DND-41 (cell line): ENCODE measurements at regions not wholly inside any gene's neighbourhood (a gene's known extent, or its start where the extent isn't known, plus 50 kb on each side); places are given as distances from the start of the nearest gene placed in this dataset.

Source experiments
- ATAC-seq: fragments of 200-7000 bp; cut with Tn5 transposase; 3 replicates; pipeline ENCODE4 v1.9.1; 2021; ENCODE audit warnings: low read depth; ENCODE audit not compliant: insufficient read depth
- DNase-seq: peaks from one replicate; pipeline ENCODE4 v3.0.0-alpha.2; 2020
- H2AFZ ChIP-seq: 2 replicates; pipeline ENCODE4 v1.6.0; 2012; ENCODE audit warnings: low read depth, low read length
- H3K27ac ChIP-seq: 2 replicates; pipeline ENCODE4 v1.5.1; 2012; ENCODE audit warnings: low read length, inconsistent platforms
- H3K27me3 ChIP-seq: fragments of 200-600 bp; sonication (generic); 2 replicates; pipeline ENCODE4 v1.6.0; 2012; ENCODE audit warnings: low read length, mild to moderate bottlenecking, inconsistent platforms; ENCODE audit not compliant: insufficient read depth, poor library complexity
- H3K36me3 ChIP-seq: 2 replicates; pipeline ENCODE4 v1.5.1; 2012; ENCODE audit warnings: low read length, inconsistent platforms; ENCODE audit not compliant: insufficient read depth
- H3K4me1 ChIP-seq: 2 replicates; pipeline ENCODE4 v1.5.1; 2012; ENCODE audit warnings: mild to moderate bottlenecking, low read length; ENCODE audit not compliant: insufficient read depth
- H3K4me2 ChIP-seq: 2 replicates; pipeline ENCODE4 v1.6.0; 2012; ENCODE audit warnings: mild to moderate bottlenecking, moderate library complexity, low read length, inconsistent platforms; ENCODE audit not compliant: insufficient read depth
- H3K4me3 ChIP-seq, 2 experiments: fragments of 200-600 bp in 1 of 2; shearing (Covaris generic) in 1 of 2; 2 replicates each; pipeline ENCODE4 v1.5.1; 2012 to 2016; ENCODE audit warnings: inconsistent platforms in 2 of 2, low read length in 2 of 2, mild to moderate bottlenecking in 2 of 2, low read depth in 1 of 2, moderate library complexity in 1 of 2
- H3K79me2 ChIP-seq: 2 replicates; pipeline ENCODE4 v1.6.0; 2012; ENCODE audit warnings: low read length, inconsistent platforms; ENCODE audit not compliant: insufficient read depth
- H3K9ac ChIP-seq: 2 replicates; pipeline ENCODE4 v1.6.0; 2012; ENCODE audit warnings: low read depth, mild to moderate bottlenecking, inconsistent platforms, low read length, moderate library complexity
- H3K9me3 ChIP-seq: 2 replicates; pipeline ENCODE4 v1.5.1; 2012; ENCODE audit warnings: low read length, moderate library complexity, mild to moderate bottlenecking, inconsistent platforms; ENCODE audit not compliant: insufficient read depth, severe bottlenecking
- H4K20me1 ChIP-seq: 2 replicates; pipeline ENCODE4 v1.6.0; 2012; ENCODE audit warnings: low read length; ENCODE audit not compliant: insufficient read depth
- EZH2 ChIP-seq: IDR thresholded peaks from 3 replicates; pipeline ENCODE4 v1.6.1; 2012; ENCODE audit warnings: borderline replicate concordance, low read depth, mild to moderate bottlenecking, moderate library complexity, low read length, inconsistent platforms; ENCODE audit not compliant: severe bottlenecking
- TF ChIP-seq, protein P1 (sequence below): IDR thresholded peaks from 2 replicates; pipeline ENCODE4 v1.5.1; 2012; ENCODE audit warnings: borderline replicate concordance, low read length, moderate library complexity, mild to moderate bottlenecking; ENCODE audit not compliant: poor library complexity, severe bottlenecking; ENCODE audit errors: extremely low read depth

DNA sequence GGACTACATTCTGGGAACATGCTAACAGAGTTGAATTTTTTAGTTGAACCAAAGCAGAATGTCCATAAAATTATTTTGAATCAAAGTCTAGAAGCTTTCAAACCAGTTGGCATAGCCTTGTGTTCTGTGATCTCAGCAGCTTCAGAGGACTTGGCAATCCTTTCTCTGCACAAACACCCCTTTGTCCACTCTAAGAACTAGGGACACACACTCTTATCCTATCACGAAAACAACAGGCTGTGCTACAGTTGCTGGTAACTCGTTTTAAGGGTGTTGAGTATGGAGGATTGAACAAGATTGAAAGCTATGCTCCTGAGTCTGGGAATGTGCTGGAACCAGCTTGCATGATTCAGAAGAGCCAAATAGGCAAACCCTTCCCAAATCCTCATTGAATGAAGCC is 76.4 kb upstream of the PRSS58 start:
- no peak for DNase-seq
- ATAC-seq: no peak
- no peaks in the 10 kb centered on the region for H3K79me2 ChIP-seq

GRCh38 chr7:142332421-142332820 is 74.6 kb upstream of the PRSS58 start:
- no peak overlapping the region for H3K9ac ChIP-seq
- H3K4me1 ChIP-seq: no peaks in the 10 kb centered on the region
- TF ChIP-seq, protein P1, sequence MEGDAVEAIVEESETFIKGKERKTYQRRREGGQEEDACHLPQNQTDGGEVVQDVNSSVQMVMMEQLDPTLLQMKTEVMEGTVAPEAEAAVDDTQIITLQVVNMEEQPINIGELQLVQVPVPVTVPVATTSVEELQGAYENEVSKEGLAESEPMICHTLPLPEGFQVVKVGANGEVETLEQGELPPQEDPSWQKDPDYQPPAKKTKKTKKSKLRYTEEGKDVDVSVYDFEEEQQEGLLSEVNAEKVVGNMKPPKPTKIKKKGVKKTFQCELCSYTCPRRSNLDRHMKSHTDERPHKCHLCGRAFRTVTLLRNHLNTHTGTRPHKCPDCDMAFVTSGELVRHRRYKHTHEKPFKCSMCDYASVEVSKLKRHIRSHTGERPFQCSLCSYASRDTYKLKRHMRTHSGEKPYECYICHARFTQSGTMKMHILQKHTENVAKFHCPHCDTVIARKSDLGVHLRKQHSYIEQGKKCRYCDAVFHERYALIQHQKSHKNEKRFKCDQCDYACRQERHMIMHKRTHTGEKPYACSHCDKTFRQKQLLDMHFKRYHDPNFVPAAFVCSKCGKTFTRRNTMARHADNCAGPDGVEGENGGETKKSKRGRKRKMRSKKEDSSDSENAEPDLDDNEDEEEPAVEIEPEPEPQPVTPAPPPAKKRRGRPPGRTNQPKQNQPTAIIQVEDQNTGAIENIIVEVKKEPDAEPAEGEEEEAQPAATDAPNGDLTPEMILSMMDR: no peak
- no peak for TF ChIP-seq EZH2
- H4K20me1 ChIP-seq: no peaks in the 10 kb centered on the region
- H3K4me2 ChIP-seq: no peak overlapping the region
- no peak overlapping the region for H2AFZ ChIP-seq
- H3K27ac ChIP-seq: no peak overlapping the region
- H3K9me3 ChIP-seq: no peaks in the 10 kb centered on the region
- no peak for DNase-seq
- ATAC-seq: 0 out of 3 replicates have a peak, but pooled peaks have one; percentile 16
- no peaks in the 10 kb centered on the region for H3K79me2 ChIP-seq
- no peaks in the 10 kb centered on the region for H3K27me3 ChIP-seq
- H3K36me3 ChIP-seq: no peaks in the 10 kb centered on the region
- no peak overlapping the region for H3K4me3 ChIP-seq

More for the DNA sequence above, 76.4 kb upstream of the PRSS58 start:
- no peaks in the 10 kb centered on the region for H4K20me1 ChIP-seq
- TF ChIP-seq EZH2: no peak
- TF ChIP-seq, protein P1: no peak
- no peaks in the 10 kb centered on the region for H3K27me3 ChIP-seq
- H3K9ac ChIP-seq: no peak overlapping the region
- H3K4me1 ChIP-seq: peaks cover 9% of the 10 kb centered on the region
- no peak overlapping the region for H3K4me2 ChIP-seq
- H3K9me3 ChIP-seq: no peaks in the 10 kb centered on the region
- H2AFZ ChIP-seq: no peak overlapping the region
- H3K4me3 ChIP-seq: no peak overlapping the region
- H3K27ac ChIP-seq: no peak overlapping the region
- no peaks in the 10 kb centered on the region for H3K36me3 ChIP-seq

- Histone ChIP-seq H3K9me3 (no peaks in the 10 kb centered on the region), H3K4me1 (no peaks in the 10 kb centered on the region), H2AFZ (no peak overlapping the region), H3K27ac (no peak overlapping the region), H3K9ac (no peak overlapping the region), H3K4me3 (no peak overlapping the region), H3K36me3 (no peaks in the 10 kb centered on the region), H4K20me1 (no peaks in the 10 kb centered on the region), H3K79me2 (no peaks in the 10 kb centered on the region), H3K4me2 (no peak overlapping the region), H3K27me3 (no peaks in the 10 kb centered on the region)
- ATAC-seq: no peak
- TF ChIP-seq EZH2: no peak
- TF ChIP-seq, protein P1: no peak
- no peak for DNase-seq
These were observed 74.1 kb upstream of the PRSS58 start for GRCh38 chr7:142331941-142332340.
